HepG2 (cell line): ENCODE measurements at regions not wholly inside any gene's neighbourhood (a gene's known extent, or its start where the extent isn't known, plus 50 kb on each side); places are given as distances from the start of the nearest gene placed in this dataset.

Experiments used
- ATAC-seq: fragments of 200-7000 bp; cut with Tn5 transposase; 3 replicates; pipeline ENCODE4 v1.9.1; 2020; ENCODE audit warnings: mild to moderate bottlenecking, moderate library complexity
- BruUV-seq: library from RNA; stranded (reverse); fragments of 400-500 nt; replicated peaks from 2 replicates; lab custom pipeline; 2021; lab: Mats Ljungman, UMichigan
- CTCF ChIA-PET: fragments of 300-600 bp; formaldehyde crosslinking; extraction: SDS; loops from one replicate; lab custom pipeline; 2021; ENCODE audit warnings: low total read pairs, inconsistent platforms, low intra/inter-chr PET ratio; lab: Yijun Ruan, JAX
- POLR2A ChIA-PET: fragments of 350-600 bp; sonication (Branson Sonifier 250); formaldehyde crosslinking; loops from one replicate; lab custom pipeline; 2020; ENCODE audit warnings: antibody characterized with exemption, inconsistent platforms; lab: Yijun Ruan, JAX
- DNase-seq: peaks from one replicate; pipeline ENCODE4 v3.0.0-alpha.2; 2015; ENCODE audit warnings: low spot score
- FAIRE-seq: peaks from 3 replicates; lab custom pipeline; 2011; peaks lifted over from hg19 to GRCh38; lab: Jason Lieb, UNC
- H2AFZ ChIP-seq: one replicate; pipeline ENCODE4 v1.6.1; 2011; ENCODE audit warnings: low read length, inconsistent platforms
- H3K27ac ChIP-seq: fragments of 300-600 bp; 3 replicates; pipeline ENCODE4 v1.8.0; 2011; ENCODE audit warnings: mixed run types, mild to moderate bottlenecking, mixed read lengths, low read length, inconsistent platforms; ENCODE audit not compliant: insufficient read depth; ENCODE audit errors: extremely low read length
- H3K27me3 ChIP-seq, 2 experiments: fragments of 200-600 bp in 1 of 2; 2 replicates in 1 of 2; 3 replicates in 1 of 2; pipeline versions ENCODE4 v1.6.0 to v1.8.0; 2011; ENCODE audit warnings: low read length in 2 of 2, mild to moderate bottlenecking in 2 of 2, moderate library complexity in 2 of 2, inconsistent platforms in 1 of 2; ENCODE audit not compliant: insufficient read depth in 2 of 2, control insufficient read depth in 1 of 2
- H3K36me3 ChIP-seq, 2 experiments: fragments of 200-600 bp in 1 of 2; replicated peaks in 1 of 2; 2 replicates in 1 of 2; 3 replicates in 1 of 2; pipeline versions ENCODE4 v1.5.1 to v1.8.0; 2011; ENCODE audit warnings: low read length in 2 of 2, inconsistent platforms in 1 of 2; ENCODE audit not compliant: insufficient read depth in 2 of 2, control insufficient read depth in 1 of 2
- H3K4me1 ChIP-seq: 2 replicates; pipeline ENCODE4 v1.5.1; 2012; ENCODE audit warnings: low read length, inconsistent platforms; ENCODE audit not compliant: insufficient read depth
- H3K4me2 ChIP-seq: 2 replicates; pipeline ENCODE4 v1.6.0; 2011; ENCODE audit warnings: low read depth, low read length, inconsistent platforms
- H3K4me3 ChIP-seq, 3 experiments: fragments of 200-600 bp in 1 of 3; sonication (generic), shearing (Covaris generic) in 1 of 3; replicated peaks in 1 of 3; 2 replicates each; pipeline ENCODE4 v1.5.1; 2011 to 2016; ENCODE audit warnings: low read length in 3 of 3, inconsistent platforms in 2 of 3, low read depth in 2 of 3, mild to moderate bottlenecking in 2 of 3, control low read depth in 1 of 3, mixed read lengths in 1 of 3; ENCODE audit not compliant: insufficient read depth in 1 of 3
- H3K79me2 ChIP-seq: one replicate; pipeline ENCODE4 v1.6.1; 2011; ENCODE audit warnings: low read length, inconsistent platforms; ENCODE audit not compliant: insufficient read depth
- H3K9ac ChIP-seq: 2 replicates; pipeline ENCODE4 v1.6.0; 2011; ENCODE audit warnings: mild to moderate bottlenecking, low read depth, low read length, inconsistent platforms; ENCODE audit not compliant: insufficient read depth
- H3K9me3 ChIP-seq: 2 replicates; pipeline ENCODE4 v1.5.1; 2012; ENCODE audit warnings: mild to moderate bottlenecking, low read length
- H4K20me1 ChIP-seq: 2 replicates; pipeline ENCODE4 v1.6.0; 2011; ENCODE audit warnings: inconsistent platforms, mild to moderate bottlenecking, low read length, moderate library complexity; ENCODE audit not compliant: insufficient read depth
- CEBPG ChIP-seq: IDR thresholded peaks from 2 replicates; pipeline ENCODE4 v1.6.1; 2016
- MNT ChIP-seq: fragments of 450-650 bp; IDR thresholded peaks from 2 replicates; pipeline ENCODE4 v1.6.1; 2016
- TRAFD1 ChIP-seq: sonication (generic); formaldehyde crosslinking; IDR thresholded peaks from 2 replicates; pipeline ENCODE4 v1.5.1; 2020; ENCODE audit warnings: missing genetic modification reagents, mild to moderate bottlenecking, borderline replicate concordance
- ZFP36L2 ChIP-seq: sonication (generic); formaldehyde crosslinking; IDR thresholded peaks from 2 replicates; pipeline ENCODE4 v1.4.0; 2020; ENCODE audit warnings: missing genetic modification reagents
- ZNF232 ChIP-seq: sonication (generic); formaldehyde crosslinking; IDR thresholded peaks from 2 replicates; pipeline ENCODE4 v1.4.0; 2020; ENCODE audit warnings: missing genetic modification reagents, borderline replicate concordance
- ZNF446 ChIP-seq: sonication (generic); formaldehyde crosslinking; IDR thresholded peaks from 2 replicates; pipeline ENCODE4 v1.5.0; 2020; ENCODE audit warnings: mild to moderate bottlenecking, missing genetic modification reagents
- ZNF558 ChIP-seq: sonication (generic); formaldehyde crosslinking; IDR thresholded peaks from 2 replicates; pipeline ENCODE4 v1.9.0; 2022; ENCODE audit warnings: mild to moderate bottlenecking, missing genetic modification reagents, borderline replicate concordance
- ZNF574 ChIP-seq: sonication (generic); formaldehyde crosslinking; IDR thresholded peaks from 2 replicates; pipeline ENCODE4 v1.4.0; 2020; ENCODE audit warnings: missing genetic modification reagents
- ZZZ3 ChIP-seq: sonication (generic); formaldehyde crosslinking; IDR thresholded peaks from 2 replicates; pipeline ENCODE4 v1.4.0; 2020; ENCODE audit warnings: missing genetic modification reagents, mild to moderate bottlenecking, borderline replicate concordance
- WGBS: methylation state at CpG from one replicate; pipeline ENCODE4 v1.1.6; 2017; ENCODE audit warnings: low lambda C conversion rate; 5-methylcytosine and 5-hydroxymethylcytosine counted together
- in situ Hi-C: cut with HindIII; loops from 2 replicates; pipeline ENCODE4 v1.10.0; 2017; ENCODE audit warnings: low pct_unique_long_range_greater_than_20kb; ENCODE audit not compliant: extremely low pct_ligation_motif_present
- intact Hi-C: fragments of 100-400 bp; cut with micrococcal nuclease; formaldehyde crosslinking; loops from one replicate; pipeline ENCODE4 v1.10.0; 2022; ENCODE audit not compliant: unreplicated experiment

- no peak overlapping the region for H2AFZ ChIP-seq
- ATAC-seq: no peak
- no peaks in the 10 kb centered on the region for H3K79me2 ChIP-seq
- BruUV-seq: no TSS peak
- no peaks in the 10 kb centered on the region for H3K4me1 ChIP-seq
- in situ Hi-C loops (no loop called here), intact Hi-C loops (no loop called here)
- H3K36me3 ChIP-seq: no peaks in the 10 kb centered on the region
- no peak for FAIRE-seq
- no peaks in the 10 kb centered on the region for H3K9me3 ChIP-seq
- no peaks in the 10 kb centered on the region for H3K27me3 ChIP-seq
- no peak overlapping the region for H3K27ac ChIP-seq
- no peak for DNase-seq
- H4K20me1 ChIP-seq: no peaks in the 10 kb centered on the region
- H3K9ac ChIP-seq: no peak overlapping the region
- H3K4me2 ChIP-seq: no peak overlapping the region
- ChIA-PET CTCF (no interaction called here), POLR2A (no interaction called here)
- TF ChIP-seq TRAFD1 (CRISPR knock-in tag): no peak
- TF ChIP-seq ZNF232 (CRISPR knock-in tag): no peak
- no peak for TF ChIP-seq ZZZ3 (CRISPR knock-in tag)
- no peak for TF ChIP-seq ZNF446 (CRISPR knock-in tag)
- TF ChIP-seq CEBPG (CRISPR knock-in tag): no peak
- TF ChIP-seq ZNF574 (CRISPR knock-in tag): no peak
- peak; percentile 99 for TF ChIP-seq MNT
- no peak for TF ChIP-seq ZFP36L2 (CRISPR knock-in tag)
- TF ChIP-seq ZNF558 (CRISPR knock-in tag): no peak
- WGBS: 19% methylated on average over 2 of the region's 4 CpGs
- H3K4me3 ChIP-seq: no peak overlapping the region
Observed at GRCh38 chr7:67380858-67381257, 384.2 kb downstream of the TYW1 start.
